AG09319 (cell line): ENCODE measurements at regions not wholly inside any gene's neighbourhood (a gene's known extent, or its start where the extent isn't known, plus 50 kb on each side); places are given as distances from the start of the nearest gene placed in this dataset.
A peak's percentile ranks its signal among the peaks of the same experiment; 100 is the strongest.

ENCODE experiments used
- DNase-seq: peaks from one replicate; pipeline ENCODE4 v3.0.0-alpha.2; 2010; ENCODE audit warnings: low read depth; ENCODE audit errors: extremely low read depth
- TF ChIP-seq, protein P1 (sequence below): IDR thresholded peaks from 2 replicates; pipeline ENCODE4 v1.5.1; 2011; ENCODE audit warnings: low read depth, mild to moderate bottlenecking, inconsistent platforms, low read length, moderate library complexity

DNA sequence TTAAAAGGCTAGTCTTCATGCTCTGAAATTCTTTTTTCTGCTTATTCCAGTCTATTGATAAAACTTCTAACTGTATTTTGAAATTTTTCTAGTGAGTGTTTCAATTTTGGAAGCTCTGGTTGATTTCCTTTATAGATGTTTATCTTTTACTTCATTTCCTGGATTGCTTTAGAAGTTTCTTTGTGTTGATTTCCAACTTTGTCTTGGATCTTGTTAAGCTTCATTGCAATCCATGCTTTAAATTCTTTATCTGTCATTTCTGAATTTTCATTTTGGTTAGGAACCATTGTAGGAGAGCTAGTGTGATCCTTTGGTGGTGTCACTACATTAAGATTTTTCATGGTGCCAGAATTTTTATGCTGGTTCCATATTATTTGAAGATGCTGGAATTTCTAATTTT, 105.2 kb upstream of the DCBLD2 start:
- TF ChIP-seq, protein P1, sequence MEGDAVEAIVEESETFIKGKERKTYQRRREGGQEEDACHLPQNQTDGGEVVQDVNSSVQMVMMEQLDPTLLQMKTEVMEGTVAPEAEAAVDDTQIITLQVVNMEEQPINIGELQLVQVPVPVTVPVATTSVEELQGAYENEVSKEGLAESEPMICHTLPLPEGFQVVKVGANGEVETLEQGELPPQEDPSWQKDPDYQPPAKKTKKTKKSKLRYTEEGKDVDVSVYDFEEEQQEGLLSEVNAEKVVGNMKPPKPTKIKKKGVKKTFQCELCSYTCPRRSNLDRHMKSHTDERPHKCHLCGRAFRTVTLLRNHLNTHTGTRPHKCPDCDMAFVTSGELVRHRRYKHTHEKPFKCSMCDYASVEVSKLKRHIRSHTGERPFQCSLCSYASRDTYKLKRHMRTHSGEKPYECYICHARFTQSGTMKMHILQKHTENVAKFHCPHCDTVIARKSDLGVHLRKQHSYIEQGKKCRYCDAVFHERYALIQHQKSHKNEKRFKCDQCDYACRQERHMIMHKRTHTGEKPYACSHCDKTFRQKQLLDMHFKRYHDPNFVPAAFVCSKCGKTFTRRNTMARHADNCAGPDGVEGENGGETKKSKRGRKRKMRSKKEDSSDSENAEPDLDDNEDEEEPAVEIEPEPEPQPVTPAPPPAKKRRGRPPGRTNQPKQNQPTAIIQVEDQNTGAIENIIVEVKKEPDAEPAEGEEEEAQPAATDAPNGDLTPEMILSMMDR: no peak

DNA sequence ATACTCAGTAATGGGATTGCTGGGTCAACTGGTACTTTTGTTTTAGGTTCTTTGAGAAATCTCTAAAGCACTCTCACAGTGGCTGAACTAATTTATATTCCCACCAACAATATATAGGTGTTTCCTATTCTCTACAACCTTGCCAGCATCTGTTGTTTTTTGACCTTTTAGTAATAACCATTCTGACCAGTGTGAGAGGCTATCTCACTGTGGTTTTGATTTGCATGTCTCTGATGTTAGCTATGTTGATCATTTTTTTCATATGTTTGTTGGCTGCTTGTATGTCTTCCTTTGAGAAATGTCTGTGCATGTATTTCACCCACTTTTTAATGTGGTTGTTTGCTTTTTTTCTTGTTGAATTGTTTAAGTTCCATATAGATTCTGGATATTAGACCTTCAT, 98.2 kb upstream of the DCBLD2 start:
- TF ChIP-seq, protein P1: no peak
- no peak for DNase-seq

More for the DNA sequence above, 105.2 kb upstream of the DCBLD2 start:
- no peak for DNase-seq

DNA sequence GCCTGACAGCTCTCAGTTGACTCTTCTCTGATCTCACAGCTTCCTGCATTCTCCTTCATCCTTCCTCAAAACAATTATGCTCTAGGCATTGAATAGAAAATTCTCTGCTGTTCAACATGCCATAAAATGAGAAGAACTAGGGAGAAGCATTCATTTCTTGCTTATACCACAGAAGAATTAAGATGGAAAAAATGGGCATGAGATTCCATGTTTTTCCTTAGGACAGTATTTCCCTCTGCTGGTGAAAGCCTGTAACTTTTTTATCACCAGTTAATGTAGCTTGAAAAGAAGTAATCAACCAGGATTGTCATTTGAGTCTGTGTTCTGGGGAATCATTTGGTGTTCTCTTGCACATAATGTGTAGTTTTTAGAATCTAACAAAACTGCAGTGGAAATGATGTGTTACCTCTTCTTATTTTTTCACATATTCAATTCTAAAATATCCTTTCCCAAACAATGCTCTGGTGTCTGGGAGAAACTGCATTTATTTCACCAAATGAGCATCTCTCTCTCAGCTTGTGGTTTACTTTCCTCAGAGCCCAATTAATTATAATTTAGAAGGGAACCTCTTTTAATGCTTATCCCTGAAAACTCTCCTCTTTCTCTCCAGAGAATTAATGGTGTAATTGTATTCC, 92.8 kb upstream of the DCBLD2 start:
- DNase-seq: peak; percentile 42
- TF ChIP-seq, protein P1: peak; percentile 67

DNA sequence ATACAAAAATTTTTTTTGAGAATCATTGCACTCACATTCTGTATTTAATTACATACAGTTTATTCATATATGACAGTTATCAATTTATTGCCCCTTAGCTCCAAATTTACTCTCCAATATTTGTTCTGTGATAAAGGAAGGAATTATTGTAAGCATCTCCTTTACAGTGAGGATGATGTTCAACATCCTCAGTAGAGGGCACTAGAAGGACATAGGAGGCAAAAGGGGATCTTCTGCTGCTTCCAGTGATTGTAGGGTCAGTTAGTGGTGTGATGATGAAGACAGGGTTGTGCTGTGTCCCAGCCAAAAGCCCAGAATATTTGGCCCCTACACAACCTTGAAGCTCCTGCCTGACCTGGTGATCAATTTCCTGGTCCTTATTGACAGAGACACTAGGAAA, 89.9 kb upstream of the DCBLD2 start:
- TF ChIP-seq, protein P1: no peak
- DNase-seq: no peak

DNA sequence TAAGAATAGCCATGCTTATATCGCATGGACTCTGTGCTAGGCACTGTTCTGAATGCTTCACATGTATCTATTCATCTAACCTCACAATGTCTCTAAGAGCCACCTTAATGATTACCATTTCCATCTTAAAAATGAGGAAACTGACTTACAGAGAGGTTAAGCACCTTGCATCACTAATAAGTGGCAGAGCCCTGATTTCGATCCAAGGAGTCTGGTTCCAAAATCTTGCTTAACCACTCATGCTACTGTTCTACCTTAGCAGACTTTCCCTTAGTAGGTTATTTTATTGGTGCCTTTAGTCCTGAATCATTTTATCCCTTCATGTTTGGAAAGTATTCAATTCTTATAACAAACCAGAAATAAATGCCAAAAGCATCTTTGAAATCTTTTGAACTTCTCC, 89.2 kb upstream of the DCBLD2 start:
- TF ChIP-seq, protein P1: no peak
- DNase-seq: no peak

DNA sequence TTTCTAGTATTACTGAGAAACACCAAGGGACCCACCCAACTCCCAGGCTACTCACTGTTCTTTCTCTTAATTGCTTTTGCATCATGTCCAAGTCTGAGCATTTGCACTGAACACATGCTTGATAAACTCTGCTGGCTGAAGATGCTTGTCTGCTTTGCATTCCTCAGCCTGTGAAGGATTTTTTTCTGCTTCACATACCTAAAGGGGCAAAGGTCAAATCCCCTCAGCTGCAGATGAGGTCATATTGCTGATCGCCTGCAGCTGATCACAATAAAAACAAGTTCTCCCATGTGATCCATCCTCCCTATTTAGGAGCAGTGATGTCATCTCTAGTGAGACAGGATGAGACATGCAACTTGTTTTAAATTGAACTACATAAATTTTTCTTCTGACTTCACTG, 84.6 kb upstream of the DCBLD2 start:
- peak; percentile 65 for DNase-seq
- TF ChIP-seq, protein P1: no peak

DNA sequence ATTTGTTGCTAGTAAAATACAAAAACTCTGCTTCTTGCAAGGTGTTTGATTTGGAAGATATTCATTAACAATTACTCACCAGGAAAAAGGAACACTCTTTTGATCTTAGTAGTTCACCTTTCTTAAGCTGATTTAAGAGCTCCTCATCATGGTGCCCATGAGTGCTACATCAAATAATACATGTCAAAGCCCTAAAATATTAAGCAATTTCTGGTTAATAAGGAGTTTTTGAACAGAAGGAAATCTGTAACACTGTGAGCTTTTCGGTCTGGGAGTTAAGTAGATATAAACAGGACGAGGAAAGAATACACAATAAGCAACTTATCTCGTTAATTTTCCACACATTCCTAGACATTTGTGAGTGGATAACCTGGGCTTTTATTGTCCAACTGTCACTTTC, 83.9 kb upstream of the DCBLD2 start:
- DNase-seq: no peak

More for the DNA sequence above, 83.9 kb upstream of the DCBLD2 start:
- TF ChIP-seq, protein P1: no peak
